NB4 (cell line): ENCODE measurements at regions not wholly inside any gene's neighbourhood (a gene's known extent, or its start where the extent isn't known, plus 50 kb on each side); places are given as distances from the start of the nearest gene placed in this dataset.

Source experiments
- CTCF ChIP-seq: IDR thresholded peaks from one replicate; pipeline ENCODE4 v1.5.1; 2012; ENCODE audit warnings: low read depth, low read length
- MYC ChIP-seq: IDR thresholded peaks from 2 replicates; pipeline ENCODE4 v1.6.1; 2011; ENCODE audit warnings: low read depth, low read length
- POLR2A ChIP-seq: IDR thresholded peaks from 2 replicates; pipeline ENCODE4 v1.6.1; 2011; ENCODE audit warnings: mild to moderate bottlenecking; ENCODE audit not compliant: insufficient read length; ENCODE audit errors: extremely low read depth
- TF ChIP-seq, protein P1 (sequence below): IDR thresholded peaks from 2 replicates; pipeline ENCODE4 v1.6.1; 2011; ENCODE audit warnings: low read depth, low read length

DNA sequence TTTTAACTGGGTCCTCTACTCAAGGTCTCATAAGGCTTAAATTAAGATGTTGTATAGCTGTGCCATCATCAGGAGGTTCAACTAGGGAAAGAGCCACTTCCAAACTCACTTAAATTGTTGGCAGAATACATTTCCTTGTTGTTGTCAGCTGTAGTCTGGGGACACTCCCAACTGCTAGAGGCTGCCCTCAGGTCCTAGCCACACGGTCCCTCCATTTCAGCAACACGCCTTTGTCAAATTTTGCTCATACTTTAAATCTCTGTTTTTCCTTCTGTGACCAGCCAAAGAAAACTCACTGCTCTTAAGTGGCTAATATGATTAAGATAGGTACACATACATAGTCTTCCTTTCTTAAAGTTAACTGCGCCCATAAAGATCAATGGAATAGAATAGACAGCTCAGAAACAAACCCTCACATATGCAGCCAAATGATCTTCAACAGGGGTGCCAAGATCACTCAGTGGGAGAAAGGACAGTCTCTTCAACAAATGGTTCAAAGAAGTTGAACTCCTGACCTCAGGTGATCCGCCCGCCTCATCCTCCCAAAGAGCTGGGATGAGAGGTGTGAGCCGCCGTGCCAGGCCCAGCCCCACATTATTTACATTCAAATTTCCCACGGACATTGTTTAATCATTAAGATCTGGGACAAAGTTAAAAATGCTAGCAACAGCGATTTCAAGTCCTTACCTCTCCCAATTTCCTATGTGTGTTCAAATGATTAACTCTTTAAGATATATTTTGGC lies 76.4 kb upstream of the ELOVL5 start:
- TF ChIP-seq, protein P1, sequence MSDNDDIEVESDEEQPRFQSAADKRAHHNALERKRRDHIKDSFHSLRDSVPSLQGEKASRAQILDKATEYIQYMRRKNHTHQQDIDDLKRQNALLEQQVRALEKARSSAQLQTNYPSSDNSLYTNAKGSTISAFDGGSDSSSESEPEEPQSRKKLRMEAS = no peak
- TF ChIP-seq CTCF = no peak
- no peak for TF ChIP-seq POLR2A
- no peak for TF ChIP-seq MYC
